AG04449 (cell line): ENCODE measurements at regions not wholly inside any gene's neighbourhood (a gene's known extent, or its start where the extent isn't known, plus 50 kb on each side); places are given as distances from the start of the nearest gene placed in this dataset.

Experiments used
- CTCF ChIA-PET: fragments of 350-600 bp; formaldehyde crosslinking; extraction: SDS; loops from one replicate; lab custom pipeline; 2021; ENCODE audit warnings: antibody characterized with exemption; lab: Yijun Ruan, JAX
- POLR2A ChIA-PET: fragments of 400-600, 350-600 bp; formaldehyde crosslinking; extraction: SDS; loops from one replicate; lab custom pipeline; 2020; ENCODE audit warnings: antibody characterized with exemption, inconsistent platforms; lab: Yijun Ruan, JAX
- DNase-seq: peaks from one replicate; pipeline ENCODE4 v3.0.0-alpha.2; 2010; ENCODE audit warnings: low read depth, low spot score
- H3K4me3 ChIP-seq: 2 replicates; pipeline ENCODE4 v1.5.1; 2011; ENCODE audit warnings: low read depth, mild to moderate bottlenecking, control low read depth, low read length
- CTCF ChIP-seq: IDR thresholded peaks from one replicate; pipeline ENCODE4 v1.5.1; 2011; ENCODE audit warnings: mild to moderate bottlenecking, moderate library complexity, low read length, control low read depth, inconsistent platforms; ENCODE audit not compliant: insufficient read depth; ENCODE audit errors: missing control alignments

- CTCF ChIA-PET: no interaction called here
- POLR2A ChIA-PET: no interaction called here
Measured at GRCh38 chr2:150153646-150154307, 333.7 kb downstream of the RND3 start.

GRCh38 chr2:150152230-150152629 lies 335.2 kb downstream of the RND3 start:
- ChIA-PET POLR2A (no interaction called here), CTCF (no interaction called here)
- no peak overlapping the region for H3K4me3 ChIP-seq
- no peak for TF ChIP-seq CTCF
- no peak for DNase-seq

More at GRCh38 chr2:150153646-150154307, 333.7 kb downstream of the RND3 start:
- H3K4me3 ChIP-seq: no peak overlapping the region
- TF ChIP-seq CTCF: no peak
- DNase-seq: no peak

GRCh38 chr2:150150144-150150543 lies 337.3 kb downstream of the RND3 start:
- ChIA-PET CTCF (no interaction called here), POLR2A (no interaction called here)
- DNase-seq: no peak
- no peak overlapping the region for H3K4me3 ChIP-seq
- TF ChIP-seq CTCF: no peak

GRCh38 chr2:150147889-150148683 lies 339.4 kb downstream of the RND3 start:
- DNase-seq: no peak
- TF ChIP-seq CTCF: no peak
- no peak overlapping the region for H3K4me3 ChIP-seq
- ChIA-PET POLR2A (no interaction called here), CTCF (interaction anchor here (0.6 kb wide), 1 partner anchor 9 kb away, joined by 3 read pairs; no protein-coding TSS in a partner anchor)

- ChIA-PET CTCF (no interaction called here), POLR2A (no interaction called here)
- no peak for TF ChIP-seq CTCF
- no peak overlapping the region for H3K4me3 ChIP-seq
- DNase-seq: no peak
Measured at GRCh38 chr2:150146879-150147278, 340.6 kb downstream of the RND3 start.

- no peak for DNase-seq
- ChIA-PET POLR2A (no interaction called here), CTCF (no interaction called here)
- TF ChIP-seq CTCF: no peak
- no peak overlapping the region for H3K4me3 ChIP-seq
Measured at GRCh38 chr2:150145299-150145692, 342.2 kb downstream of the RND3 start.
